ENCODE measurements at regions not wholly inside any gene's neighbourhood (a gene's known extent, or its start where the extent isn't known, plus 50 kb on each side); places are given as distances from the start of the nearest gene placed in this dataset.

DNA sequence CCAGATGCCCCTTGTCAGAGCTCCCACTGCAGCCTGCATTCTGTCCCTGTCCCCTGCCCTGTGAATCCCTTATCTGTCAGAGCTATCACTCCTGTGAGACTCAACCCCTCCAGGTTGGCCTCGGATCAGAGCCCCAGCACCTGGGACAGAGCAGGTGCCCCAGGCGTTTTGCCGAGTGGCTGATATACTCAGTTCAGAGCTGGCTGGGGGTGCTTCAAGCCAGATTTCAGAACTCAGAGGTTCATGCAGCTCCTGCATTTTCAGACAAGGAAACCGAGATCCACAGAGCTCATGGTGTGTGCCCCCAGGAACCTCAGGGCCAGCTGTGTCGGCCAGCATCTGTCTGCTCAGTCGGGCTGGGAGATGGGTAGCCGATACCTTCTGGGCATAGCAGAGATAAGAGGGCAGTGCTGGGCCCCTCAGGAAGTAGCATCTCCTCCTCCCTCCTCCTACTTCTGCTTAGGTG is 228.0 kb upstream of the RTL1 start:
- H3K4me3 ChIP-seq (ENCODE audit: low read length), result no peak overlapping the region
- H3K36me3 ChIP-seq (ENCODE audit: insufficient read depth, low read length), result no peaks in the 10 kb centered on the region
- H3K9me3 ChIP-seq (ENCODE audit: low read length), result no peaks in the 10 kb centered on the region
- H3K9me2 ChIP-seq (ENCODE audit: insufficient read depth, low read length), result no peaks in the 10 kb centered on the region
- no peak overlapping the region for H3K27ac ChIP-seq (ENCODE audit: low read length)
- H3K9ac ChIP-seq (ENCODE audit: low read length), result no peak overlapping the region
- no peaks in the 10 kb centered on the region for H3K79me2 ChIP-seq (replicated peaks; ENCODE audit: insufficient read depth, low read length)
- H2AFZ ChIP-seq (ENCODE audit: low read depth, low read length), result no peak overlapping the region
- no peaks in the 10 kb centered on the region for H3K27me3 ChIP-seq (ENCODE audit: insufficient read depth, low read depth, low read length)
- no peak overlapping the region for H3K4me2 ChIP-seq (ENCODE audit: low read length)
- TF ChIP-seq EZH2 (IDR thresholded peaks at IDR 0.05; ENCODE audit: borderline replicate concordance, insufficient read depth, low read length, poor library complexity, severe bottlenecking) (no peak), RAD21 (conservative IDR thresholded peaks at IDR 0.05) (no peak), EP300 (conservative IDR thresholded peaks at IDR 0.05; ENCODE audit: poor library complexity, severe bottlenecking) (no peak)
- H4K20me1 ChIP-seq (ENCODE audit: insufficient read depth), result no peaks in the 10 kb centered on the region
- H3F3A ChIP-seq (ENCODE audit: insufficient read depth, low read length, poor library complexity, severe bottlenecking), result no peaks in the 10 kb centered on the region

DNA sequence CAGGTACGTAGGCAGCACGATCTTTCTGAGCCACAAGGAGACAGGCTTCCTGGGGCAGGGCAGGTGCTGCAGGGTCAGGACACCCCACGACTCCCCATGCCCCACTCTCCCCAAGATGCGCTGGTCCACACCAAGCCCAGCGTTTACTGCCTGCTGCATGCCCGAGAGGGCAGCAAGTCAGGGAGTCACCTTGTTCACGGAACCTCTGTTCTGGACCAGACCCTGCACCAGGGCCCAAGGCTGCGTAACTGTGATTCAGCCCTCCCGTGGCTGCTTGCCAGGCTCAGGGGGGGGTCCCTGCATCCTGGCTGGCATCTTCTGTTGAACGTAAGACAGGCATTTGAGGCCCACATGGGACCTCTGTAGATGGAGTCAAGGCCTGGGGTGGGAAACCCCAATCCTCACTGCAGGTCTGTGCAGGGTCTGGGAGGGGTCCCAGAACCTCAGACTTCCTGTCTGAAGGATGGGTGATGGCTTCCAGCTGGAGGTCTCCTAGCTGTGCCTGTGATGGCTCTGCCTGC is 228.6 kb upstream of the RTL1 start:
- H4K20me1 ChIP-seq (ENCODE audit: insufficient read depth), result no peaks in the 10 kb centered on the region
- no peak overlapping the region for H3K4me2 ChIP-seq (ENCODE audit: low read length)
- no peak overlapping the region for H3K9ac ChIP-seq (ENCODE audit: low read length)
- TF ChIP-seq MXI1 (conservative IDR thresholded peaks at IDR 0.05; ENCODE audit: poor library complexity, severe bottlenecking) (no peak), RAD21 (conservative IDR thresholded peaks at IDR 0.05) (no peak), EP300 (conservative IDR thresholded peaks at IDR 0.05; ENCODE audit: poor library complexity, severe bottlenecking) (no peak), EZH2 (IDR thresholded peaks at IDR 0.05; ENCODE audit: borderline replicate concordance, insufficient read depth, low read length, poor library complexity, severe bottlenecking) (no peak), REST (IDR thresholded peaks at IDR 0.05; ENCODE audit: borderline replicate concordance) (no peak), TAF1 (IDR thresholded peaks at IDR 0.05; ENCODE audit: low read depth) (no peak), POLR2AphosphoS5 (IDR thresholded peaks at IDR 0.05) (no peak), SMC3 (conservative IDR thresholded peaks at IDR 0.05; ENCODE audit: poor library complexity) (no peak)
- TF ChIP-seq, protein P1, sequence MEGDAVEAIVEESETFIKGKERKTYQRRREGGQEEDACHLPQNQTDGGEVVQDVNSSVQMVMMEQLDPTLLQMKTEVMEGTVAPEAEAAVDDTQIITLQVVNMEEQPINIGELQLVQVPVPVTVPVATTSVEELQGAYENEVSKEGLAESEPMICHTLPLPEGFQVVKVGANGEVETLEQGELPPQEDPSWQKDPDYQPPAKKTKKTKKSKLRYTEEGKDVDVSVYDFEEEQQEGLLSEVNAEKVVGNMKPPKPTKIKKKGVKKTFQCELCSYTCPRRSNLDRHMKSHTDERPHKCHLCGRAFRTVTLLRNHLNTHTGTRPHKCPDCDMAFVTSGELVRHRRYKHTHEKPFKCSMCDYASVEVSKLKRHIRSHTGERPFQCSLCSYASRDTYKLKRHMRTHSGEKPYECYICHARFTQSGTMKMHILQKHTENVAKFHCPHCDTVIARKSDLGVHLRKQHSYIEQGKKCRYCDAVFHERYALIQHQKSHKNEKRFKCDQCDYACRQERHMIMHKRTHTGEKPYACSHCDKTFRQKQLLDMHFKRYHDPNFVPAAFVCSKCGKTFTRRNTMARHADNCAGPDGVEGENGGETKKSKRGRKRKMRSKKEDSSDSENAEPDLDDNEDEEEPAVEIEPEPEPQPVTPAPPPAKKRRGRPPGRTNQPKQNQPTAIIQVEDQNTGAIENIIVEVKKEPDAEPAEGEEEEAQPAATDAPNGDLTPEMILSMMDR (IDR thresholded peaks at IDR 0.05; ENCODE audit: poor library complexity, severe bottlenecking), result no peak
- H3K9me3 ChIP-seq (ENCODE audit: low read length), result no peaks in the 10 kb centered on the region
- no peaks in the 10 kb centered on the region for H3K27me3 ChIP-seq (ENCODE audit: insufficient read depth, low read depth, low read length)
- H3K4me3 ChIP-seq (ENCODE audit: low read length), result no peak overlapping the region
- no peaks in the 10 kb centered on the region for H3F3A ChIP-seq (ENCODE audit: insufficient read depth, low read length, poor library complexity, severe bottlenecking)
- no peak overlapping the region for H2AFZ ChIP-seq (ENCODE audit: low read depth, low read length)
- H3K9me2 ChIP-seq (ENCODE audit: insufficient read depth, low read length), result no peaks in the 10 kb centered on the region
- H3K36me3 ChIP-seq (ENCODE audit: insufficient read depth, low read length), result no peaks in the 10 kb centered on the region
- no peaks in the 10 kb centered on the region for H3K79me2 ChIP-seq (replicated peaks; ENCODE audit: insufficient read depth, low read length)
- no peak overlapping the region for H3K27ac ChIP-seq (ENCODE audit: low read length)

Data from neural cell (in vitro differentiated cells).